GM19238 (cell line): ENCODE measurements at regions not wholly inside any gene's neighbourhood (a gene's known extent, or its start where the extent isn't known, plus 50 kb on each side); places are given as distances from the start of the nearest gene placed in this dataset.

Source experiments
- DNase-seq: peaks from one replicate; pipeline ENCODE4 v3.0.0; 2011; ENCODE audit warnings: low spot score; ENCODE audit not compliant: insufficient read length

GRCh38 chr2:16335604-16335930 lies 330.1 kb downstream of the CYRIA start:
- DNase-seq = no peak

- no peak for DNase-seq
These were observed 330.6 kb downstream of the CYRIA start for GRCh38 chr2:16334886-16335603.

- no peak for DNase-seq
These were observed 331.3 kb downstream of the CYRIA start for GRCh38 chr2:16334366-16334765.

- DNase-seq = no peak
These were observed 332.0 kb downstream of the CYRIA start for GRCh38 chr2:16333681-16334080.

- DNase-seq = no peak
These were observed 332.7 kb downstream of the CYRIA start for GRCh38 chr2:16332681-16333557.

- no peak for DNase-seq
These were observed 333.9 kb downstream of the CYRIA start for GRCh38 chr2:16331772-16332171.

GRCh38 chr2:16330982-16331381 lies 334.7 kb downstream of the CYRIA start:
- no peak for DNase-seq

GRCh38 chr2:16330571-16330970 lies 335.1 kb downstream of the CYRIA start:
- no peak for DNase-seq

GRCh38 chr2:16330012-16330411 lies 335.6 kb downstream of the CYRIA start:
- no peak for DNase-seq

GRCh38 chr2:16329421-16329820 lies 336.2 kb downstream of the CYRIA start:
- no peak for DNase-seq

GRCh38 chr2:16328521-16329190 lies 337.0 kb downstream of the CYRIA start:
- no peak for DNase-seq

GRCh38 chr2:16327326-16327725 lies 338.3 kb downstream of the CYRIA start:
- DNase-seq = no peak

- DNase-seq = no peak
These were observed 338.8 kb downstream of the CYRIA start for GRCh38 chr2:16326711-16327300.

- no peak for DNase-seq
These were observed 339.6 kb downstream of the CYRIA start for GRCh38 chr2:16325976-16326510.

- DNase-seq = no peak
These were observed 340.3 kb downstream of the CYRIA start for GRCh38 chr2:16325016-16325975.

- no peak for DNase-seq
These were observed 341.1 kb downstream of the CYRIA start for GRCh38 chr2:16324544-16324937.

GRCh38 chr2:16323551-16324543 lies 341.8 kb downstream of the CYRIA start:
- no peak for DNase-seq

- no peak for DNase-seq
These were observed 342.5 kb downstream of the CYRIA start for GRCh38 chr2:16323126-16323520.
